K562 (cell line): ENCODE measurements at regions not wholly inside any gene's neighbourhood (a gene's known extent, or its start where the extent isn't known, plus 50 kb on each side); places are given as distances from the start of the nearest gene placed in this dataset.

Source experiments
- ATAC-seq: fragments of 200-7000 bp; cut with Tn5 transposase; 3 replicates; pipeline ENCODE4 v1.9.1; 2020; ENCODE audit warnings: moderate library complexity
- BruUV-seq: library from RNA; stranded (reverse); fragments of 400-500 nt; replicated peaks from 2 replicates; lab custom pipeline; 2021; lab: Mats Ljungman, UMichigan
- CTCF ChIA-PET: fragments of 300-600 bp; formaldehyde crosslinking; extraction: SDS; loops from one replicate; lab custom pipeline; 2021; ENCODE audit warnings: low intra/inter-chr PET ratio; lab: Yijun Ruan, JAX
- POLR2A ChIA-PET: fragments of 300-600, 350-650 bp; sonication (Branson Sonifier 250); formaldehyde crosslinking; extraction: SDS; loops from one replicate; lab custom pipeline; 2021; ENCODE audit warnings: antibody characterized with exemption, inconsistent platforms; lab: Yijun Ruan, JAX
- DNase-seq, 4 experiments: peaks; one replicate each; pipeline versions ENCODE4 v3.0.0 to v3.0.0-alpha.2; 2011 to 2018; ENCODE audit warnings: low spot score in 3 of 4, mixed read lengths in 3 of 4; ENCODE audit errors: extremely low read depth in 1 of 4
- FAIRE-seq: peaks from 2 replicates; lab custom pipeline; 2011; peaks lifted over from hg19 to GRCh38; lab: Jason Lieb, UNC
- H2AFZ ChIP-seq: 2 replicates; pipeline ENCODE4 v1.6.0; 2011; ENCODE audit warnings: low read depth, low read length, control low read depth, inconsistent platforms
- H3K27ac ChIP-seq: fragments of 200-600 bp; 3 replicates; pipeline ENCODE4 v1.8.0; 2011; ENCODE audit warnings: low read depth, mild to moderate bottlenecking, control low read depth, inconsistent platforms, low read length, moderate library complexity, mixed read lengths; ENCODE audit errors: extremely low read depth
- H3K27me3 ChIP-seq, 2 experiments: fragments of 300-600 bp in 1 of 2; 2 replicates in 1 of 2; 3 replicates in 1 of 2; pipeline versions ENCODE4 v1.6.0 to v1.8.0; 2011; ENCODE audit warnings: inconsistent platforms in 2 of 2, low read length in 2 of 2, mild to moderate bottlenecking in 1 of 2, mixed read lengths in 1 of 2, moderate library complexity in 1 of 2; ENCODE audit not compliant: control insufficient read depth in 2 of 2, insufficient read depth in 2 of 2
- H3K36me3 ChIP-seq: fragments of 300-600 bp; 3 replicates; pipeline ENCODE4 v1.8.0; 2011; ENCODE audit warnings: mild to moderate bottlenecking, low read length, inconsistent platforms; ENCODE audit not compliant: control insufficient read depth, insufficient read depth
- H3K4me1 ChIP-seq, 2 experiments: fragments of 200-600 bp in 1 of 2; replicated peaks in 1 of 2; 2 replicates in 1 of 2; 3 replicates in 1 of 2; pipeline versions ENCODE4 v1.5.1 to v1.8.0; 2011; ENCODE audit warnings: inconsistent platforms in 2 of 2, low read length in 2 of 2, mild to moderate bottlenecking in 1 of 2, mixed read lengths in 1 of 2, moderate library complexity in 1 of 2; ENCODE audit not compliant: control insufficient read depth in 2 of 2, insufficient read depth in 2 of 2
- H3K4me2 ChIP-seq: 2 replicates; pipeline ENCODE4 v1.6.1; 2011; ENCODE audit warnings: low read length, control low read depth, inconsistent platforms, mixed read lengths; ENCODE audit not compliant: insufficient read depth
- H3K4me3 ChIP-seq: fragments of 200-600 bp; sonication (generic), shearing (Covaris generic); 2 replicates; pipeline ENCODE4 v1.5.1; 2016; ENCODE audit warnings: control low read depth, inconsistent platforms
- H3K79me2 ChIP-seq: fragments of 200-600 bp; 3 replicates; pipeline ENCODE4 v1.8.0; 2011; ENCODE audit warnings: low read length, inconsistent platforms; ENCODE audit not compliant: control insufficient read depth, insufficient read depth
- H3K9ac ChIP-seq, 2 experiments: 2 replicates each; pipeline versions ENCODE4 v1.6.0 to v1.6.1; 2011; ENCODE audit warnings: low read depth in 2 of 2, low read length in 2 of 2, control low read depth in 1 of 2, inconsistent platforms in 1 of 2, mild to moderate bottlenecking in 1 of 2, mixed read lengths in 1 of 2; ENCODE audit not compliant: insufficient read depth in 1 of 2
- H3K9me1 ChIP-seq: one replicate; pipeline ENCODE4 v1.6.0; 2011; ENCODE audit warnings: inconsistent platforms, mild to moderate bottlenecking, low read length, moderate library complexity; ENCODE audit not compliant: control insufficient read depth, insufficient read depth
- H3K9me3 ChIP-seq: replicated peaks from 2 replicates; pipeline ENCODE4 v1.5.1; 2011; ENCODE audit warnings: low read depth, low read length, inconsistent platforms; ENCODE audit not compliant: control insufficient read depth, insufficient read depth
- H4K20me1 ChIP-seq: replicated peaks from 2 replicates; pipeline ENCODE4 v1.6.1; 2011; ENCODE audit warnings: low read length, inconsistent platforms, mixed read lengths; ENCODE audit not compliant: control insufficient read depth, insufficient read depth
- BHLHE40 ChIP-seq: IDR thresholded peaks from 2 replicates; pipeline ENCODE4 v1.6.1; 2011; ENCODE audit warnings: low read length, improper control_type of control experiment
- C11orf30 ChIP-seq: fragments of 450-650 bp; IDR thresholded peaks from 2 replicates; pipeline ENCODE4 v1.6.1; 2016; ENCODE audit warnings: low read depth, mild to moderate bottlenecking
- EGR1 ChIP-seq: fragments of 450-650 bp; conservative IDR thresholded peaks from 2 replicates; pipeline ENCODE4 v1.6.1; 2017; ENCODE audit warnings: mild to moderate bottlenecking
- ETV1 ChIP-seq: fragments of 450-650 bp; conservative IDR thresholded peaks from 2 replicates; pipeline ENCODE4 v1.6.1; 2016; ENCODE audit warnings: missing genetic modification characterization, control low read depth, low read depth, missing compliant biosample characterization
- FOXK2 ChIP-seq, 2 experiments: fragments of 450-650 bp; IDR thresholded peaks in 1 of 2; conservative IDR thresholded peaks in 1 of 2; 2 replicates each; pipeline ENCODE4 v1.6.1; 2016; ENCODE audit warnings: low read depth in 2 of 2, mild to moderate bottlenecking in 1 of 2
- GABPB2 ChIP-seq: fragments of 250-450 bp; sonication (Bioruptor Pico); conservative IDR thresholded peaks from 2 replicates; pipeline ENCODE4 v1.5.1; 2021; ENCODE audit warnings: mild to moderate bottlenecking
- GATA2 ChIP-seq: sonication (generic); formaldehyde crosslinking; IDR thresholded peaks from 2 replicates; pipeline ENCODE4 v1.4.0; 2020; ENCODE audit warnings: mild to moderate bottlenecking, missing genetic modification reagents
- MAFF ChIP-seq: IDR thresholded peaks from 2 replicates; pipeline ENCODE4 v1.6.1; 2012; ENCODE audit warnings: low read length, improper control_type of control experiment
- MAFK ChIP-seq: IDR thresholded peaks from 2 replicates; pipeline ENCODE4 v1.6.1; 2011; ENCODE audit warnings: low read length, improper control_type of control experiment
- NFE2 ChIP-seq: IDR thresholded peaks from 2 replicates; pipeline ENCODE4 v1.6.1; 2014; ENCODE audit warnings: antibody characterized with exemption, low read depth
- NR3C1 ChIP-seq: sonication (generic); formaldehyde crosslinking; IDR thresholded peaks from 2 replicates; pipeline ENCODE4 v1.8.1; 2022; ENCODE audit warnings: missing genetic modification reagents
- POLR3G ChIP-seq: IDR thresholded peaks from 2 replicates; pipeline ENCODE4 v1.6.1; 2011; ENCODE audit not compliant: insufficient read length, insufficient replicate concordance; ENCODE audit errors: extremely low read depth
- SRSF3 ChIP-seq: fragments of 200-400 bp; formaldehyde crosslinking; IDR thresholded peaks from 2 replicates; pipeline ENCODE4 v1.6.1; 2016; ENCODE audit warnings: mild to moderate bottlenecking, low read length, moderate library complexity; ENCODE audit not compliant: insufficient read depth
- ZFP36 ChIP-seq: fragments of 150-350 bp; IDR thresholded peaks from 2 replicates; pipeline ENCODE4 v1.6.1; 2018; ENCODE audit warnings: low read length, low read depth; ENCODE audit not compliant: partially characterized antibody
- ZMIZ1 ChIP-seq, 2 experiments: fragments of 150-350 bp in 1 of 2; IDR thresholded peaks; 2 replicates each; pipeline ENCODE4 v1.6.1; 2012 to 2016; ENCODE audit warnings: low read depth in 2 of 2, low read length in 2 of 2, mild to moderate bottlenecking in 1 of 2, moderate library complexity in 1 of 2
- ZNF316 ChIP-seq: fragments of 450-650 bp; IDR thresholded peaks from 2 replicates; pipeline ENCODE4 v1.6.1; 2016
- ZNF639 ChIP-seq, 2 experiments: fragments of 200-800 bp in 1 of 2; sonication (Bioruptor generic) in 1 of 2; sonication (generic) in 1 of 2; formaldehyde crosslinking in 1 of 2; IDR thresholded peaks in 1 of 2; conservative IDR thresholded peaks in 1 of 2; 2 replicates each; pipeline versions ENCODE4 v1.5.0 to v1.6.1; 2016 to 2020; ENCODE audit warnings: missing compliant biosample characterization in 1 of 2, missing genetic modification characterization in 1 of 2, missing genetic modification reagents in 1 of 2
- WGBS: fragments of 100-300 bp; shearing (Covaris generic); methylation state at CpG from one replicate; pipeline ENCODE4 v1.1.6; 2016; ENCODE audit warnings: low coverage, mixed read lengths; ENCODE audit not compliant: insufficient coverage; ENCODE audit errors: missing lambda C conversion rate; 5-methylcytosine and 5-hydroxymethylcytosine counted together
- in situ Hi-C: fragments of 300-500 bp; cut with MboI; formaldehyde crosslinking; loops from 4 replicates; pipeline ENCODE4 v1.15.0; 2018; ENCODE audit warnings: inconsistent platforms, mixed read lengths
- intact Hi-C: fragments of 100-400 bp; cut with micrococcal nuclease; formaldehyde crosslinking; loops from 2 replicates; pipeline ENCODE4 v1.14.2; 2022

- no TSS peak for BruUV-seq
- TF ChIP-seq FOXK2 (conservative IDR thresholded peaks at IDR 0.05 in 1 of 2, IDR thresholded peaks at IDR 0.05 in 1 of 2; ENCODE audit: low read depth in 2 of 2) (no peak), MAFK (peak; percentile 32; the same call in 1 of the 2 replicates), BHLHE40 (peak; percentile 33; the same call in 1 of the 2 replicates), NR3C1 (no peak), ZNF316 (peak; percentile 79), ZNF639 (CRISPR knock-in tag; conservative IDR thresholded peaks at IDR 0.05 in 1 of 2, IDR thresholded peaks at IDR 0.05 in 1 of 2) (no peak), GATA2 (no peak), ETV1 (no peak), ZFP36 (peak; percentile 32), C11orf30 (peak; percentile 77), NFE2 (peak; percentile 68), ZMIZ1 (IDR thresholded peaks at IDR 0.05; ENCODE audit: low read depth in 2 of 2, low read length in 2 of 2) (no peak), MAFF (peak; percentile 33; the same call in 1 of the 2 replicates), SRSF3 (no peak), GABPB2 (no peak), POLR3G (no peak), EGR1 (peak; percentile 43)
These were observed 55.5 kb upstream of the DLX4 start for GRCh38 chr17:49913226-49914095.

More at GRCh38 chr17:49913226-49914095, 55.5 kb upstream of the DLX4 start:
- intact Hi-C loops (no loop called here), in situ Hi-C loops (no loop called here)
- CTCF ChIA-PET, result no interaction called here
- Histone ChIP-seq H3K9ac (no peak overlapping the region), H3K36me3 (no peaks in the 10 kb centered on the region), H3K4me1 (peaks cover 0 to 9% of the 10 kb centered on the region in 2 experiments; a peak in 3 of 5 replicates), H3K9me3 (0 out of 2 replicates have a peak, but pooled peaks cover 2% of the 10 kb centered on the region), H3K79me2 (no peaks in the 10 kb centered on the region), H2AFZ (no peak overlapping the region), H3K9me1 (no peaks in the 10 kb centered on the region), H3K27ac (no peak overlapping the region), H3K4me3 (no peak overlapping the region), H4K20me1 (peaks cover 12% of the 10 kb centered on the region; the same call in 1 of the 2 replicates), H3K4me2 (no peak overlapping the region), H3K27me3 (peaks cover 21 to 80% of the 10 kb centered on the region in 2 experiments; a peak in 4 of 5 replicates)
- FAIRE-seq (peak; percentile 58), ATAC-seq (peak; percentile 59), DNase-seq (peak; percentile 30 to 71 (median 60))
- WGBS, result 4% methylated on average over 10 of the region's 11 CpGs
- POLR2A ChIA-PET, result interaction anchor here (0.6 kb wide), 1 partner anchor 33 kb away, joined by 3 read pairs; no protein-coding TSS in a partner anchor
